ENCODE measurements at regions not wholly inside any gene's neighbourhood (a gene's known extent, or its start where the extent isn't known, plus 50 kb on each side); places are given as distances from the start of the nearest gene placed in this dataset.
A peak's percentile ranks its signal among the peaks of the same experiment; 100 is the strongest.

- no peak for TF ChIP-seq ZBTB4 (CRISPR knock-in tag; IDR thresholded peaks at IDR 0.05; ENCODE audit: borderline replicate concordance)
- peak; percentile 60 for TF ChIP-seq ISL2 (CRISPR knock-in tag; IDR thresholded peaks at IDR 0.05)
- TF ChIP-seq PHF8 (CRISPR knock-in tag; IDR thresholded peaks at IDR 0.05), result peak; percentile 51; the same call in 1 of the 2 replicates
- TF ChIP-seq ETV5 (CRISPR knock-in tag; IDR thresholded peaks at IDR 0.05; ENCODE audit: borderline replicate concordance), result peak; percentile 36; the same call in 1 of the 2 replicates
- TF ChIP-seq ZBED4 (CRISPR knock-in tag; IDR thresholded peaks at IDR 0.05; ENCODE audit: borderline replicate concordance), result peak; percentile 86; the same call in 1 of the 2 replicates
- TF ChIP-seq MED8 (CRISPR knock-in tag; IDR thresholded peaks at IDR 0.05; ENCODE audit: insufficient replicate concordance), result no peak
- peak; percentile 37; the same call in 1 of the 2 replicates for TF ChIP-seq ZNF503 (CRISPR knock-in tag; IDR thresholded peaks at IDR 0.05)
- TF ChIP-seq IRX3 (CRISPR knock-in tag; IDR thresholded peaks at IDR 0.05; ENCODE audit: borderline replicate concordance, low read depth), result no peak
- peak; percentile 38; the same call in 1 of the 2 replicates for TF ChIP-seq TFDP2 (CRISPR knock-in tag; IDR thresholded peaks at IDR 0.05)
- no peak for TF ChIP-seq MLLT10 (CRISPR knock-in tag; IDR thresholded peaks at IDR 0.05)
- peak; percentile 67; the same call in 1 of the 2 replicates for TF ChIP-seq REPIN1 (CRISPR knock-in tag; IDR thresholded peaks at IDR 0.05; ENCODE audit: borderline replicate concordance, low read depth)
- no peak for TF ChIP-seq DZIP1 (CRISPR knock-in tag; IDR thresholded peaks at IDR 0.05)
- TF ChIP-seq NFRKB (IDR thresholded peaks at IDR 0.05), result no peak
- 0 out of 2 replicates have a peak, but pooled peaks have one; percentile 21 for TF ChIP-seq RELA (CRISPR knock-in tag; IDR thresholded peaks at IDR 0.05)
- no peak for TF ChIP-seq ZKSCAN1 (IDR thresholded peaks at IDR 0.05; ENCODE audit: low read length)
These were observed 120.5 kb upstream of the PRSS16 start (continued) for GRCh38 chr6:27126815-27127537.

All from HepG2 (cell line).